NCI-H146 treated with DMSO at 0.1 percent for 48 hours (cell line): ENCODE measurements at regions not wholly inside any gene's neighbourhood (a gene's known extent, or its start where the extent isn't known, plus 50 kb on each side); places are given as distances from the start of the nearest gene placed in this dataset.
A peak's percentile ranks its signal among the peaks of the same experiment; 100 is the strongest.
"Not testable (repeated sequence)": the region's sequence is repeated elsewhere in the genome, so short reads cannot be mapped to it uniquely, and the experiment has no call there.

Experiments
- DNase-seq: peaks from one replicate; lab custom pipeline; 2025; ENCODE audit not compliant: unreplicated experiment; lab: John Stamatoyannopoulos, UW

- DNase-seq, result no peak
Measured at GRCh38 chr2:193841384-193842150, 1646.8 kb upstream of the TMEFF2 start.

DNA sequence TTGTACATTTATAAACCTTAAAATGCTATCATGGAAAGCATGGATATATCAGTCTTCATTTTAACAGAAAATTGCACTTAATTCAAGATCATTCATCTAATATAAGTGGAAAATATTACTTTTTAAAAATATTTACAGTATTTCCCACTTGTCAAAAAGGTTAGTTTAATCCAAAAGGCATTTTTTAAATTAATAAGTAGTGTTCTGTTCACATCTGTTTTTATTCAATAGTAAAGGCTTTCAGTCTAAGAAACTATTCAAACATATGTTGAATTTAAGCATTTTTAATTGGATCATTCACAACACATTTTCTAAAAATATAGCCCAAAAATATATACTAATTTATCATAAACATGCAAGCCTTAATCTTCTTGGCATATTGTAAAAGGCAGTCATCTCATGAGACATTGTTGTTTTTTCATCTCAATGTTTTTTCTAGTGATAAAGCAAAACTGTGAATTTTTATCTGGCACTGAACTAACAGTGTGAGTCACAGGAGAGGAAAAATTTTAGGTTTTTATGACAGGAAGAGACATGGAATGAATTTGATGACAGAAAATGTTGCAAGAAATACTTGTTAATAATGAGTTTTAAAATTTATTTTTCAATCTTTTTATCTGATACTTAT lies 1642.5 kb upstream of the TMEFF2 start:
- DNase-seq, result no peak

- DNase-seq, result not testable (repeated sequence)
Measured at GRCh38 chr2:193836424-193837006, 1641.8 kb upstream of the TMEFF2 start.

GRCh38 chr2:193833895-193834294 lies 1639.2 kb upstream of the TMEFF2 start:
- not testable (repeated sequence) for DNase-seq

DNA sequence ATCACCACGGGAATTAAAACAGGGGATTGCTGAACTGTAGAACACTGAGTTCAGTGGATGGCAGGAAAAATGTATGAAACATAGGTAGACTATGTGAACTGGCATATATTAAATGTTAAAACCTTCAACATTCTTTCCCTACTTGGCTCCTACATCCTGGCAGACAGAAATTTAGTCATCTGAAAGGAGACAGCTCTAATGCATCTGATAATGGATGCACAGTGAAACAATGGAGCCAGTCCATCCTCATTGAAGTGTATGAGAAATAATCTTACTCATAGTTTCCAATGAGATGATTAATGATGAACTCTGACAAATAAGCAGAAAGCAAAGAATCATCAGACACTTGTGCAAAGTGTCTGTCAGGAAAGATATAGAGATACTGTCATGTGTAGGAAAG lies 1629.7 kb upstream of the TMEFF2 start:
- DNase-seq, result no peak

- no peak for DNase-seq
Measured at GRCh38 chr2:193818801-193819499, 1624.2 kb upstream of the TMEFF2 start.

DNA sequence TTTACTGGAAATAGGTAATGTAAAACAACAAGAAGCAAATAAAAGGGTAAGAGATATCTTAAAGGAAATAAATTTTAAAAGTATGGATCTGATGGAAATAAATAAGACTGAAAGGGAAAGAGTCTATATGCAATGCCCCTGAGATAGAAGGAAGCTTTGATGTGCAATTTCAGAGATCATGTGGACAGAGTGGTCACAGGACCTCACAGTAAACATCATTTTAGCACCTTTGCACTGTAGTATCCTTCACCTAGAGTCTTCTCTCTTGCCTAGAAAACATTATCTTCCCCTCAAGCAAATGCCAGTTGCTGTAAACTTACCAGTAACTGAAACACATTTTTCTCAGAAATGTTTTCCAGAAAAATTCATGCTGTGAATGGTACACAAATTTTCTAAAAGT lies 1621.3 kb upstream of the TMEFF2 start:
- DNase-seq, result no peak

DNA sequence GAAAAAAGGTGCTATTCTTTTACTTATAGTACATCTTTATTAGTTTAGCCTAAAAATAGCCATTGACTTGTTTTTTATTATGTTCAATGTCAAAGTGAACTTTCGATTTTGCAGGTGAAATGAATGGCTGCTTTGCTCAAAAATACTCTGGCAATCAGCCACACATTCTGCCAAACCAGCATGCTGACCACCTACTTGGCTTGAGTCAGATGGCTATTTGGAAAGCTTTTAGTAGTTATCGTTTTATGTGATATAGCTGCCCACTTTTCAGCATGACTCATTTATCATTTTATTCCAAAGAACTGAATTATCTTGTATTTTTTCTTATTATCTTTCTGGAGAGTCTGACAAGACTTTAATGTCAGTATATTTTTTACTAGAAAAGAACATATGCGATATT lies 1615.8 kb upstream of the TMEFF2 start:
- DNase-seq, result no peak

- no peak for DNase-seq
Measured at GRCh38 chr2:193808877-193809276, 1614.1 kb upstream of the TMEFF2 start.

DNA sequence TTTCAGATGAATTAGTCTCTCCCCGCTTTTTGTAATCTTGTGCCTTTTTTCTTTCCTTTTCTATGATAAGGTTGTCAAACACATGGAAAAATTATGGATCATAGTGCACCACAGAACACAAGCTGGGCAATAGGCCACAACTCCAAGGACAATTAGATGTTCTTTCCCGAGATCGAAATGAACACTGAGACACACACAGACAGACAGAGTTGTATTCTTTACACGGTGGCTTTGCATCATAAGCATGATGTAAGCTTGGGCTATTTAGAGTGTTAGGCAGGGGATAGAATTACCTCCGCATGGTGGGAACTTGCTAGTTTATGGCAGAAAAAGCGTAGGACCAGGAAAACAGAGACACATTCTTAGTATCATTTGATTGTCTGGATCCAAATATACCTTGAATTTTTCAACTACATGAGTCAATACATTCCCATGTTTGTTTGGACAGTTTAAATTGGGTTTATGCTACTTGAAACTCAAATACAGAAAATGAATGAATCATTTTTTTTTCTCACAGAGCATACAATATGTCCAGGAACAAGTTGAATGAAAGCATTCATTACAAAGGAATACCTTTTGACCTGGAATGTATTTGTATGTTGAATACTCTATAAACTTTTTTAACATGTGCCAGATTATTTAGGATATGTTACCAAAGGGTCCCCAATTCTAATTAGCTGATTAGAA lies 1611.5 kb upstream of the TMEFF2 start:
- DNase-seq, result no peak

DNA sequence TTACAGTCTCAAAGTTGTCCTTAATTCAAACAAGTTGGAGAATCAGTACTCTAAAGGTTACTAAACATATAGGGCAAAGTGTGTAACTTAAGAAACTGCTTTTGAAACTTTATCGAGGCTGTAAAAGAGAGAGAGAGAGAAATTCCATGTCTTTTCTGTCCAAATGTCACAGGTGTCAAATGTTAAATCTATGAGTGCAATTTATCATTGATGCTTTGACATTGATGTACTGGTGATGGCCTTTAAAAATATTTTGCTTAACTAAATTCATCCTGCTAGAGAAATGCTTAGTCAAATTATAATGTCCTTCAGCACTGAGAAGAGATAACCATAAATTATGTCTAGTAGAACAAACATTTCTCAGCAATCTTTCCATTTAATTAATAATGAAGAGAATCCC lies 1602.1 kb upstream of the TMEFF2 start:
- no peak for DNase-seq

- DNase-seq, result no peak
Measured at GRCh38 chr2:193793914-193794313, 1599.2 kb upstream of the TMEFF2 start.

- DNase-seq, result no peak
Measured at GRCh38 chr2:193783681-193784080, 1588.9 kb upstream of the TMEFF2 start.

DNA sequence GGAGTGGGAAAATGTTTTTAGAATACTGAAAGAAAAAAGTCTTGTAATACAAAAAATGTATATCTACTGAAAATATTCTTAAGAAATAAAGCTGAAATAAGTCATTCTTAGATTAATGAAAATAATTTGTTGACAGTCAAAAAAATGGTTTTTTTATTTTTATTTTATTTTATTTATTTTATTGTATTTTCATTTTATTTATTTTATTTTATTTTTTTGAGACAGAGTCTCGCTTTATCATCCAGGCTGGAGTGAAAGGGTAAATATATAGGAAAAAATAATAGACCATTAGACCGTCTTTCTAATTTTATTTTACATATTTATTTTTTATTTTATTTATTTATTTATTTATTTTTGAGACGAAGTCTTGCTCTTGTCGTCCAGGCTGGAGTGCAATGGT lies 1583.6 kb upstream of the TMEFF2 start:
- no peak for DNase-seq

GRCh38 chr2:193776988-193777387 lies 1582.3 kb upstream of the TMEFF2 start:
- DNase-seq, result no peak

DNA sequence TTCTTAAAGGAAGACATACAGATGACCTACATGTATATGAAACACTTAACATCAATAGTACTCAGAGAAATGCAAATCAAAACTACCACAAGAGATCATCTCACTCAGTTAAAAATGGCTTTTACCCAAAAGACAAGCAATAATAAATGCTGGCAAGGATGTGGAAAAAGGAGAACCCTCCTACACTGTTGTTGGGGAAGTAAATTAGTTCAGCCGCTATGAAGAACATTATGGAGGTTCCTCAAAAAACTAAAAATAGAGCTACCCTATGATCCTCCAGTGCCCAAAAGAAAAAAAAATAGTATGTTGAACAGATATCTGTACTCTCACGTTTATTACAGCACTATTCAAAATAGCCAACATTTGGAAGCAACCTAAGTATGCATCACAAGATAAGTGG lies 1579.4 kb upstream of the TMEFF2 start:
- DNase-seq, result no peak

DNA sequence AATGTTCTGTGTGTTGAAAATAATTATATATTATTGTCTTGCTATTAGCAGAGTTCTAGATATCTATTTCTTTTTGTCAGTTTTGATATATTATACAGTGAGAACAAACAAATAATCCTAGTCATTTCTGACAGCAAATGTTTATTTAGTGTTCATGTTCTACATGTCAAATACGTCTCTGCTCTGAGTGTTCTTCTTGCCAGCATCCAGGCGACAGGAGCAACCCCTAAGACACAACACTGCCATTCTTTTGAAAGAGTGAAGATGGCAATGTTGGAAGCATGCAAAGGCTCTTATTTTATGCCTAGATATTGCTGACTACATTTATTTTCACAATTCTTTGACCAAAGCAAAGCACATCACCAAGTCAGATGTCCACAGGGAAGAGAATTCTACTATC lies 1556.6 kb upstream of the TMEFF2 start:
- DNase-seq, result no peak

GRCh38 chr2:193749485-193749884 lies 1554.8 kb upstream of the TMEFF2 start:
- DNase-seq, result no peak

- peak; percentile 91 for DNase-seq
Measured at GRCh38 chr2:193743089-193743488, 1548.4 kb upstream of the TMEFF2 start.

DNA sequence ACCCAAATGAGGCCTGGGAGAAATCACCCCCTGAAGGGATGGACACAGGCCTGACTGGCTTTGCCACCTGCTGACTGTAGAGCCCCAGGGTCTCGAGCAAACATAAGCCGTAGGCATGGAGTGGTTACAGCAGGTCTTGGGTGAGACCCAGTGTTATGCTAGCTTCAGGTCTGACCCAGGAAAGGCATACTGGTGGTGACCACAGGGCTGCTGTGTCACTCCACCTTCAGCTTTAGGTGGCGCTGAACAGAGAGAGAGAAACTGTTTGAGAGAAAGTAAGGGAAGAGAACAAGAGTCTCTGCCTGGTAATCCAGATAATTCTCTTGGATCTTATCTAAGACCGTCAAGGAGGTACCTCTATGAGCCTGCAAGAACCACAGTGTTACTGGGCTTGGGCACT lies 1544.2 kb upstream of the TMEFF2 start:
- DNase-seq, result no peak

DNA sequence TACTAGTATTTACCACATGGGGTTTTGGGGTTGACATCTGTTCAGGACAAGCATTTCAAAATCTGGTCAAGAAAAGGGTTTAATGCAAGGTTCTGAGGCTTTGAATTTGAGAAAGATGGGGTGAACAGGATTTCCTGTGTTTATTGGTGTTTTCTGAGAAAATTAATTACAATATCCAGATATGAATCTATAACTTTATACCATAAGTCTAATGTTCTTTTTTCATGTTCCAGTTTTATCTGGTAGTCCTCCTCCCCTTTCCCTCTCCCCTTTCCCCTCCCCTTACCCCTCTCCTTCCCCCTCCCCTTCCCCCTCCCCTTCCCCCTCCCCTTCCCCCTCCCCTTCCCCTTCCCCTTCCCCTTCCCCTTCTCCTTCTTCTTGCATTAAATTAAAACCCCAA lies 1518.2 kb upstream of the TMEFF2 start:
- no peak for DNase-seq
